ENCODE measurements at regions not wholly inside any gene's neighbourhood (a gene's known extent, or its start where the extent isn't known, plus 50 kb on each side); places are given as distances from the start of the nearest gene placed in this dataset.

DNA sequence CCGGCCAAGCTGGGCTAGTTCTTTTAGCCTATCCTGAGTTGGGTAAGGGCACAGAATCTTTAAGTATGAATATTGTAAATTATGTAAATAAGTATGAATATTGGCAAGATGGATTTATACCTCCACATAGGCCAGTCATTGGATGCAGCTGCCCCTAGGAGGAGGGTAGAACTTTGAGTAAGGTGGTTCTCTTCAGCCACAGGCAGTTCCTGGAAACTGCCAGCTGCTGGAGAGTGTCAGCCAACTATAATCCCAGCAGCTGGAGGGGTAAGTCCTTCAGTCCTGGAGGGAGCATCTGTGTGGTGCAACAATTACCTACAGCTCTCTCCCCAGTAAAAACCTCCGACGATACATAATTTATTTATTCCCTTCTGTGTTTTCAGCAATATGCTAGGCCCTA is 65.8 kb upstream of the TMPO start:
- no peak for DNase-seq

DNA sequence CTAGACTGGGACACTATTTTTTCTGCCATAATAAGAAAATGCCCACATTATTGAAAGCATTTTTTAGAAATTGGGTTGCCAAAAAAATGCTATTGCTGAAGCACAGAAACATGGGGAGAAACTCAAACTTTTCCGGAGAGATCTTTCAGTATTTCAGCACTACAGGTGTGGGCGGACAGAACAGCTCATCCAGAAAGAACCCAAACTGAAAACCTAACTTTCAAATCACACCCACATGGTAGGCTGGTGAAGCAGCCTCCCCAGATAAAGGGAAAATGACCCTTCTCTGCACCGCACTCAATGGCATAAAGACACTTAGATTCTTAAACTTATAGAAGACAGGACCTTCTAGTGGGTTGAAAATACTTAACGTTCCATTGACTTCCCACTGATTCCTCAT is 62.3 kb upstream of the TMPO start:
- no peak for DNase-seq

DNA sequence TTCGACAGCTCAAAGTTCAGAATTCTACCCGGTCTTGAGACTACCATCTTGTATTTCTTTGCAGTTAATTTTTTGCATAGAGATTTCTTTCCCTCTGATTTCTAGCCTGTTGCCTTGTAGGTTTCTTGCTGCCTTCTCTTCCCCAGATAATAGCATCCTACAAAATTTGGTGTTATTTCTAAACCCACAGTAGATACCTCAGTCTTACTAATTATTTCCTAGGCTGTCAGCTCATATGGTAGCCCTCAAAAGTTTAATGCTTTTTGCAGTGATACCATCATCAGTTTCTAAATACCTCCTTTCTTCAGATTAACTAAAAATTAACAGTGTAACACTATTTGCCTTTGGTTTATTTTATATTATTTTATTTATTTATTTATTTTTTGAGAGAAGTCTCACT is 61.9 kb upstream of the TMPO start:
- no peak for DNase-seq

DNA sequence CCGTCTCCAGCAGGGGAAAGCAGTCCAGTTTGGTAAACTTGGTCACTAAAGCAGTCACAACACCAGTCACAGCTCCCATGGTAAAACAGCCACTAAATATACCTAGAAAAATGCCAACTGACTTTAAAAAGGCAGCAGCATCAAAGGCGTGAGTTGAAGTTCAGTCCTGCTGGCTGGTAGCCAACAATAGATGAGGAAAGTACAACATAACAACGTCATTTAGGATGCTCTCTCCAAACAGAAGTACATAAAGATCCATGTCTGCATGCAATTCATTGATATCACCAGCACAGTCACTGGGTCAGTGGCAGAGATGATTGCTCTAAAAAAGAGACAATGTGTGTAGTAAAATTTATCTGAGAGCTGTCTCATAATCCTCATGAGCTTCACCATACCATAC is 59.3 kb upstream of the TMPO start:
- DNase-seq = no peak

DNA sequence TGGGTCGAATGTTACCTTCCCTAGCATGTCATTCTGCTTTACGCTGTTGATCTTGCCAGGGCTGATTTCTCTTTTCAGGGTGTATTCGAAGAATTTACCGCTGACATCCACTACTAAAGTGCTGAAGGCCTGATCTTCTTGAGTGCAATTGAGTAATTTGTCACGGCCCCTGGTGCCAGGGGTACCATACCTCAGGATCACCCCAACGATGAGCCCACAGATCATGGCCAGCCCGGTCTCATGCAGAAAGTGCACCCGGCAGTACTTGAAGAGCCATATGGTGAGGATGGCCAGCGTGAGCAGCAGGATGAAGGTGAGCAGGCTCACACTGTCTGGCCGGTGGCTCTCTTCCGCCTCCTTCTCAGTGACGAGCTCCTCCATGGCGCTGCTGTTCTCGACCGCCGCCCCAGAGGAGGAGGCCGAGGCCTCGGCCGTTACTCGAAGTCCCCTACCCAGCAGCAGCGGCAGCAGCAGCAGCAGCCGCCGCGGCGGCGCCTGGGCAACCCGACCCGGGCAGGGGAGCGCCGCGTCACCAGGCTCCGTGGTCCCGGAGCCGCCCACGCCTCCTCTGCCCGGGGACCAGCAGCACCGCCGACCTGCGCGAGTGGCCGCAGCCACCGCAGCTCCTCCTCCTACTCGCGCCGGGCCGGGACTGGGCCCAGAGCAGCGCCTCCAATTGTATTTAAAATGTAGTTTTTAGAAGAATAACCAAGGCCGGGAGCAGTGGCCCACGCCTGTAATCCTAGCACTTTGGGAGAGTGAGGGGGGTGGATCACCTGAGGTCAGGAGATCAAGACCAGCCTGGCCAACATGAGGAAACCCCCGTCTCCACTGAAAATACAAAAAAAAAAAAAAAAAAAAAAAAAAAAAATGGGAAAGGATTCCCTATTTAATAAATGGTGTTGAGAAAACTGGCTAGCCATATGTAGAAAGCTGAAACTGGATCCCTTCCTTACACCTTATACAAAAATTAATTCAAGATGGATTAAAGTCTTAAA is 58.5 kb upstream of the TMPO start:
- DNase-seq = no peak

DNA sequence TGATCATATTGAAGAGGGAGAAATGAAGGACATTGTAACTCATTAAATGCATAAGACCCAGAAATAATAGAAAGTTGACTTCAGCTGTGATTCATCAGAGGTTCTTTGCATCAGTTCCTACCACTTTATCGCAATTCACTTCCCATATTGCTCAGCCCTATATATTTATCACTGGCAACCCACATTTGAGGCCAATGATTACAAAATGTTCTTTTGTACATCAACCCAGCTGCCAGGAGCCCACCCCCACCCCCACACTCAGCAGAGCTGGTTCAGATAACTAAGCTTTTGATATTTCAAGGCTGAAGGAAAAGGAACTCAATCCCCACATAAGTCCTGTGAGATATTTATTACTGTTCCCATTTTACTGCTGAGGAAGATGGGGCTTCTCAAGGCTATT is 51.2 kb upstream of the TMPO start:
- no peak for DNase-seq

DNA sequence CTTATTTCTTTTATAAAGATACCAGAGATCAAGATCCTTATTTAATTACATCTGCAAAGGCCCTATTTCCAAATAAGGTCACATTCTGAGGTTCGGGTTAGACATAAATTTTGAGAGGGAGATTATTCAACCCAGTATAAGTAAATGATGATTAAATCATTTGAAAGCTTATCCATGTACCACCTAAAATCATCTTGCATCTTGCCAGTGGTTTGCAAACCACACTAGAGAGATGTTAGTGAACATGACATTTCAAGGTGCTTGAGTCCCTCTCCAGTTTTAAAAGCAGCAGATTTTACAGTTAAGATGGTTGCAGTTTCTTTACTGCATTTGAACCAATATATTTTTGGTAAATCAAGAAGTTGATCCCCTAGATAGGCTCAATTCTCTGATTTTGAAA is 49.9 kb upstream of the TMPO start:
- DNase-seq = no peak

Data from stimulated activated naive CD4-positive, alpha-beta T cell treated with Interleukin-2 at 50 U/mL for 16 hours (primary cell).